Lower lobe of right lung (tissue), 2 donors: ENCODE measurements at regions not wholly inside any gene's neighbourhood (a gene's known extent, or its start where the extent isn't known, plus 50 kb on each side); places are given as distances from the start of the nearest gene placed in this dataset.
A peak's percentile ranks its signal among the peaks of the same experiment; 100 is the strongest.

Source experiments
- ATAC-seq, 2 donors: fragments of 200-7000 bp; cut with Tn5 transposase; one replicate each; pipeline ENCODE4 v1.9.1; 2020 to 2022; ENCODE audit warnings: mild to moderate bottlenecking in 2 of 2, moderate library complexity in 2 of 2
- DNase-seq: peaks from one replicate; pipeline ENCODE4 v3.0.0-alpha.2; 2020
- H3K27ac ChIP-seq: fragments of 200-600 bp; one replicate; pipeline ENCODE4 v1.8.0; 2022
- H3K27me3 ChIP-seq: fragments of 200-600 bp; one replicate; pipeline ENCODE4 v1.8.0; 2022; ENCODE audit warnings: low read depth
- H3K36me3 ChIP-seq: fragments of 200-600 bp; one replicate; pipeline ENCODE4 v1.8.0; 2022; ENCODE audit warnings: mild to moderate bottlenecking
- H3K4me1 ChIP-seq: fragments of 200-600 bp; one replicate; pipeline ENCODE4 v1.8.0; 2022
- H3K4me3 ChIP-seq: fragments of 200-600 bp; one replicate; pipeline ENCODE4 v1.8.0; 2022; ENCODE audit warnings: mild to moderate bottlenecking
- H3K9me3 ChIP-seq: fragments of 200-600 bp; one replicate; pipeline ENCODE4 v1.8.0; 2022
- CTCF ChIP-seq: fragments of 200-600 bp; IDR thresholded peaks from one replicate; pipeline ENCODE4 v1.8.0; 2022; ENCODE audit warnings: antibody characterized with exemption, mild to moderate bottlenecking
- intact Hi-C: fragments of 100-400 bp; cut with DNase I; formaldehyde crosslinking; loops from one replicate; pipeline ENCODE4 v1.11.0; 2022
- donor health status: DM: no; HTN: yes; CAD: no; lungs with severe emphysema.

- H3K27ac ChIP-seq: no peak overlapping the region
- no peak for ATAC-seq
- peaks cover under 1% of the 10 kb centered on the region for H3K4me1 ChIP-seq
- no peak for TF ChIP-seq CTCF
- no peak for DNase-seq
- H3K27me3 ChIP-seq: no peaks in the 10 kb centered on the region
- H3K9me3 ChIP-seq: no peaks in the 10 kb centered on the region
- H3K4me3 ChIP-seq: no peak overlapping the region
- intact Hi-C loops: no loop called here
- peaks cover 29% of the 10 kb centered on the region for H3K36me3 ChIP-seq
Measured at GRCh38 chr2:74046441-74046840, 61.7 kb downstream of the TET3 start.

DNA sequence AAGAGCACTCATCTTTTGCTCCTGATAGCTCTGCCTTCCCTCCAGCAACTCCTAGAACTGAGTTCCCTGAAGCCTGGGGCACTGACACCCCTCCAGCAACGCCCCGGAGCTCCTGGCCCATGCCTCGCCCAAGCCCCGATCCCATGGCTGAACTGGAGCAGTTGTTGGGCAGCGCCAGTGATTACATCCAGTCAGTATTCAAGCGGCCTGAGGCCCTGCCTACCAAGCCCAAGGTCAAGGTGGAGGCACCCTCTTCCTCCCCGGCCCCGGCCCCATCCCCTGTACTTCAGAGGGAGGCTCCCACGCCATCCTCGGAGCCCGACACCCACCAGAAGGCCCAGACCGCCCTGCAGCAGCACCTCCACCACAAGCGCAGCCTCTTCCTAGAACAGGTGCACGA is 62.4 kb downstream of the TET3 start:
- intact Hi-C loops: no loop called here
- H3K27me3 ChIP-seq: no peaks in the 10 kb centered on the region
- no peak for TF ChIP-seq CTCF
- ATAC-seq: no peak
- H3K27ac ChIP-seq: no peak overlapping the region
- H3K9me3 ChIP-seq: no peaks in the 10 kb centered on the region
- H3K4me3 ChIP-seq: no peak overlapping the region
- peaks cover 29% of the 10 kb centered on the region for H3K36me3 ChIP-seq
- no peaks in the 10 kb centered on the region for H3K4me1 ChIP-seq
- DNase-seq: no peak

- H3K4me1 ChIP-seq: no peaks in the 10 kb centered on the region
- peaks cover 29% of the 10 kb centered on the region for H3K36me3 ChIP-seq
- intact Hi-C loops: no loop called here
- H3K27ac ChIP-seq: no peak overlapping the region
- H3K27me3 ChIP-seq: no peaks in the 10 kb centered on the region
- TF ChIP-seq CTCF: no peak
- DNase-seq: no peak
- H3K4me3 ChIP-seq: no peak overlapping the region
- H3K9me3 ChIP-seq: no peaks in the 10 kb centered on the region
- ATAC-seq: peak in 1 of 2 donors; percentile 51
Measured at GRCh38 chr2:74048147-74048546, 63.4 kb downstream of the TET3 start.

DNA sequence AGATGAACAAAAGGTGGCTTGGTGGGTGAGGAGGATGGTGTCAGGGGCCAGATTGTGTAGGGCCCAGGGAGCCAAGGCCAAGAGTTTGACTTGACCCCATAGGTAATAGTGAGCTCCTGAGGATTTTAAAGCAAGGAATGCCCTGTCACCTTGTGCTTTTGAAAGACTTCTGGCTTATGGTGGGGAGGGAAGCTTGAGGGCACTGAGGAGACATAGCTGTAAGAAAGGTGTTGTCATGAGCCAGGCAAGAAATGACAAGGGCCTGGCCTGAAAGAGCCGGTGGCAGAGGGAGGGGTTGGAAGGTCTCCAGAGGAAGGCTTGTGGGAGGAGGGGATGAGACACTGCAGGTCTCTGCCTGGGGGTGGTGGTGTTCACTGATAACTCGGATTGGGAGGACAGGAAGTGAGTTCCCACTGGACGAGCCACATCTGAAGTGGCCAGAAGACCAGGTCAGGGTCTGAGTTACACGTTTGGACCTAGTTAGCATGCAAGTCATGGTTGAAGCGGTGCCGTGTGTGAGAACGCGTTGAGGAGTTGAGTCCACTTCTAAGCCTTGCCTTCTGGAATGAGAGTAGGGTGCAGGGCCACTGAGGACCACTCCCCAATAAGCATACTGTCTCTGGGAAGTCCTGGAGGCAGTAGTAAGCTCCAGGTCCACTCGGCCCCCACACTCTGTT is 64.3 kb downstream of the TET3 start:
- Histone ChIP-seq H3K27ac (no peak overlapping the region), H3K9me3 (no peaks in the 10 kb centered on the region), H3K27me3 (no peaks in the 10 kb centered on the region), H3K4me1 (no peaks in the 10 kb centered on the region), H3K4me3 (no peak overlapping the region), H3K36me3 (peaks cover 29% of the 10 kb centered on the region)
- DNase-seq (no peak), ATAC-seq (no peak)
- intact Hi-C loops: no loop called here
- no peak for TF ChIP-seq CTCF

DNA sequence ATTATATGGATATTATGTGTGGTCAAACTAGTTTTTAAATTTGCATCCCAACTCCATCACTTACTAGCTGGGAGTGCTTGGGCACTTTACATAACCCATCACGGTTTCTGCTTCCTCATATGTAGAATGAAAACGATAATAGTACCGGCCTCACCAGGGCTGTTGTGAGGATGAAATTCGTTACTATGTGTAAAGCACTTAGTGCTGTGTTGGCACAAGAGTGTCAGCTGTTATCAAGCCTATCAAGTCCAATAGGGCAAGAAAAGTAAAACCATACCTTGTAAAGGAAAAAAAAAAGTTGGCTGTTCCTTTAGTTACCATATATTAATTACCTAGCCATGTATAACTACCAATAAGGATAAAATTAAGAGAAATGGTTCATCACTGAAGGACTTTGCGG is 65.4 kb downstream of the TET3 start:
- intact Hi-C loops: no loop called here
- ATAC-seq: no peak
- H3K4me3 ChIP-seq: no peak overlapping the region

More for the DNA sequence above, 65.4 kb downstream of the TET3 start:
- no peaks in the 10 kb centered on the region for H3K27me3 ChIP-seq
- H3K27ac ChIP-seq: no peak overlapping the region
- no peaks in the 10 kb centered on the region for H3K9me3 ChIP-seq
- peaks cover 29% of the 10 kb centered on the region for H3K36me3 ChIP-seq
- no peak for TF ChIP-seq CTCF
- DNase-seq: no peak
- no peaks in the 10 kb centered on the region for H3K4me1 ChIP-seq
